HepG2 (cell line): ENCODE measurements at regions not wholly inside any gene's neighbourhood (a gene's known extent, or its start where the extent isn't known, plus 50 kb on each side); places are given as distances from the start of the nearest gene placed in this dataset.

Source experiments
- ATAC-seq: fragments of 200-7000 bp; cut with Tn5 transposase; 3 replicates; pipeline ENCODE4 v1.9.1; 2020; ENCODE audit warnings: mild to moderate bottlenecking, moderate library complexity
- BruUV-seq: library from RNA; stranded (reverse); fragments of 400-500 nt; replicated peaks from 2 replicates; lab custom pipeline; 2021; lab: Mats Ljungman, UMichigan
- CTCF ChIA-PET: fragments of 300-600 bp; formaldehyde crosslinking; extraction: SDS; loops from one replicate; lab custom pipeline; 2021; ENCODE audit warnings: low total read pairs, inconsistent platforms, low intra/inter-chr PET ratio; lab: Yijun Ruan, JAX
- POLR2A ChIA-PET: fragments of 350-600 bp; sonication (Branson Sonifier 250); formaldehyde crosslinking; loops from one replicate; lab custom pipeline; 2020; ENCODE audit warnings: antibody characterized with exemption, inconsistent platforms; lab: Yijun Ruan, JAX
- DNase-seq: peaks from one replicate; pipeline ENCODE4 v3.0.0-alpha.2; 2015; ENCODE audit warnings: low spot score
- FAIRE-seq: peaks from 3 replicates; lab custom pipeline; 2011; peaks lifted over from hg19 to GRCh38; lab: Jason Lieb, UNC
- H2AFZ ChIP-seq: one replicate; pipeline ENCODE4 v1.6.1; 2011; ENCODE audit warnings: low read length, inconsistent platforms
- H3K27ac ChIP-seq: fragments of 300-600 bp; 3 replicates; pipeline ENCODE4 v1.8.0; 2011; ENCODE audit warnings: mixed run types, mild to moderate bottlenecking, mixed read lengths, low read length, inconsistent platforms; ENCODE audit not compliant: insufficient read depth; ENCODE audit errors: extremely low read length
- H3K27me3 ChIP-seq, 2 experiments: fragments of 200-600 bp in 1 of 2; 2 replicates in 1 of 2; 3 replicates in 1 of 2; pipeline versions ENCODE4 v1.6.0 to v1.8.0; 2011; ENCODE audit warnings: low read length in 2 of 2, mild to moderate bottlenecking in 2 of 2, moderate library complexity in 2 of 2, inconsistent platforms in 1 of 2; ENCODE audit not compliant: insufficient read depth in 2 of 2, control insufficient read depth in 1 of 2
- H3K36me3 ChIP-seq, 2 experiments: fragments of 200-600 bp in 1 of 2; replicated peaks in 1 of 2; 2 replicates in 1 of 2; 3 replicates in 1 of 2; pipeline versions ENCODE4 v1.5.1 to v1.8.0; 2011; ENCODE audit warnings: low read length in 2 of 2, inconsistent platforms in 1 of 2; ENCODE audit not compliant: insufficient read depth in 2 of 2, control insufficient read depth in 1 of 2
- H3K4me1 ChIP-seq: 2 replicates; pipeline ENCODE4 v1.5.1; 2012; ENCODE audit warnings: low read length, inconsistent platforms; ENCODE audit not compliant: insufficient read depth
- H3K4me2 ChIP-seq: 2 replicates; pipeline ENCODE4 v1.6.0; 2011; ENCODE audit warnings: low read depth, low read length, inconsistent platforms
- H3K4me3 ChIP-seq, 3 experiments: fragments of 200-600 bp in 1 of 3; sonication (generic), shearing (Covaris generic) in 1 of 3; replicated peaks in 1 of 3; 2 replicates each; pipeline ENCODE4 v1.5.1; 2011 to 2016; ENCODE audit warnings: low read length in 3 of 3, inconsistent platforms in 2 of 3, low read depth in 2 of 3, mild to moderate bottlenecking in 2 of 3, control low read depth in 1 of 3, mixed read lengths in 1 of 3; ENCODE audit not compliant: insufficient read depth in 1 of 3
- H3K79me2 ChIP-seq: one replicate; pipeline ENCODE4 v1.6.1; 2011; ENCODE audit warnings: low read length, inconsistent platforms; ENCODE audit not compliant: insufficient read depth
- H3K9ac ChIP-seq: 2 replicates; pipeline ENCODE4 v1.6.0; 2011; ENCODE audit warnings: mild to moderate bottlenecking, low read depth, low read length, inconsistent platforms; ENCODE audit not compliant: insufficient read depth
- H3K9me3 ChIP-seq: 2 replicates; pipeline ENCODE4 v1.5.1; 2012; ENCODE audit warnings: mild to moderate bottlenecking, low read length
- H4K20me1 ChIP-seq: 2 replicates; pipeline ENCODE4 v1.6.0; 2011; ENCODE audit warnings: inconsistent platforms, mild to moderate bottlenecking, low read length, moderate library complexity; ENCODE audit not compliant: insufficient read depth
- DBP ChIP-seq: sonication (generic); formaldehyde crosslinking; IDR thresholded peaks from 2 replicates; pipeline ENCODE4 v1.4.0; 2020; ENCODE audit warnings: missing genetic modification reagents; ENCODE audit errors: not compliant biosample characterization
- GTF2F1 ChIP-seq: fragments of 150-350 bp; IDR thresholded peaks from 2 replicates; pipeline ENCODE4 v1.6.1; 2014; ENCODE audit warnings: low read length
- LCORL ChIP-seq, 2 experiments: fragments of 450-650 bp in 1 of 2; sonication (generic) in 1 of 2; formaldehyde crosslinking in 1 of 2; IDR thresholded peaks; 2 replicates each; pipeline versions ENCODE4 v1.5.0 to v1.6.1; 2017 to 2020; ENCODE audit warnings: antibody characterized with exemption in 1 of 2, missing genetic modification reagents in 1 of 2
- MYPOP ChIP-seq: sonication (generic); formaldehyde crosslinking; IDR thresholded peaks from 2 replicates; pipeline ENCODE4 v1.8.1; 2023; ENCODE audit warnings: mild to moderate bottlenecking, moderate library complexity, missing genetic modification reagents
- STAT5B ChIP-seq: sonication (generic); formaldehyde crosslinking; IDR thresholded peaks from 2 replicates; pipeline ENCODE4 v1.4.0; 2020; ENCODE audit warnings: missing genetic modification reagents
- TEAD3 ChIP-seq: optimal IDR thresholded peaks from 2 replicates; pipeline ENCODE3; 2016; ENCODE audit warnings: borderline replicate concordance
- ZGPAT ChIP-seq: IDR thresholded peaks from 2 replicates; pipeline ENCODE4 v1.6.1; 2016; ENCODE audit warnings: mild to moderate bottlenecking
- ZNF547 ChIP-seq: sonication (generic); formaldehyde crosslinking; IDR thresholded peaks from 2 replicates; pipeline ENCODE4 v1.5.1; 2020; ENCODE audit warnings: mild to moderate bottlenecking, missing genetic modification reagents
- ZNF614 ChIP-seq: IDR thresholded peaks from 2 replicates; pipeline ENCODE4 v1.6.1; 2018; ENCODE audit warnings: missing biosample characterization, missing genetic modification reagents, inconsistent platforms, borderline replicate concordance
- ZNF737 ChIP-seq: sonication (generic); formaldehyde crosslinking; IDR thresholded peaks from 2 replicates; pipeline ENCODE4 v1.5.0; 2020; ENCODE audit warnings: missing genetic modification reagents, mild to moderate bottlenecking, borderline replicate concordance
- WGBS: methylation state at CpG from one replicate; pipeline ENCODE4 v1.1.6; 2017; ENCODE audit warnings: low lambda C conversion rate; 5-methylcytosine and 5-hydroxymethylcytosine counted together
- in situ Hi-C: cut with HindIII; loops from 2 replicates; pipeline ENCODE4 v1.10.0; 2017; ENCODE audit warnings: low pct_unique_long_range_greater_than_20kb; ENCODE audit not compliant: extremely low pct_ligation_motif_present
- intact Hi-C: fragments of 100-400 bp; cut with micrococcal nuclease; formaldehyde crosslinking; loops from one replicate; pipeline ENCODE4 v1.10.0; 2022; ENCODE audit not compliant: unreplicated experiment

GRCh38 chr13:105097521-105097920 lies 1437.9 kb downstream of the EFNB2 start (continued):
- no peak for TF ChIP-seq TEAD3 (CRISPR knock-in tag)

GRCh38 chr13:105089858-105090643 lies 1445.4 kb downstream of the EFNB2 start:
- Histone ChIP-seq H3K4me1 (no peaks in the 10 kb centered on the region), H2AFZ (no peak overlapping the region)
- no peak for TF ChIP-seq ZGPAT
- TF ChIP-seq MYPOP (CRISPR knock-in tag), result no peak
- TF ChIP-seq GTF2F1, result no peak
- TF ChIP-seq STAT5B (CRISPR knock-in tag), result no peak
- TF ChIP-seq ZNF614 (CRISPR knock-in tag), result no peak
- no peak for TF ChIP-seq ZNF547 (CRISPR knock-in tag)
- TF ChIP-seq DBP (CRISPR knock-in tag), result no peak
- TF ChIP-seq ZNF737 (CRISPR knock-in tag), result no peak
- TF ChIP-seq LCORL (IDR thresholded peaks at IDR 0.05), result no peak
- no peak for TF ChIP-seq LCORL (CRISPR knock-in tag; IDR thresholded peaks at IDR 0.05)
- TF ChIP-seq, all 625 proteins: peak for 0
- Histone ChIP-seq H3K9ac (no peak overlapping the region), H3K27me3 (no peaks in the 10 kb centered on the region), H3K4me2 (no peak overlapping the region), H3K27ac (no peak overlapping the region), H4K20me1 (no peaks in the 10 kb centered on the region), H3K36me3 (no peaks in the 10 kb centered on the region), H3K79me2 (no peaks in the 10 kb centered on the region), H3K4me3 (no peak overlapping the region), H3K9me3 (peaks cover 19% of the 10 kb centered on the region)
- in situ Hi-C loops, result no loop called here
- no peak for FAIRE-seq
- DNase-seq, result no peak
- WGBS, result 3% methylated on average over 4 of the region's 4 CpGs
- intact Hi-C loops, result no loop called here
- BruUV-seq, result no TSS peak
- no peak for ATAC-seq
- CTCF ChIA-PET, result no interaction called here
- POLR2A ChIA-PET, result no interaction called here
